ENCODE measurements at regions not wholly inside any gene's neighbourhood (a gene's known extent, or its start where the extent isn't known, plus 50 kb on each side); places are given as distances from the start of the nearest gene placed in this dataset.

GRCh38 chr5:144822503-144822902, 651.8 kb downstream of the KCTD16 start:
- TF ChIP-seq CTCF (IDR thresholded peaks at IDR 0.05) (no peak), POLR2A (IDR thresholded peaks at IDR 0.05) (no peak)
- no peaks in the 10 kb centered on the region for H3K27me3 ChIP-seq
- no peaks in the 10 kb centered on the region for H3K4me1 ChIP-seq
- H3K36me3 ChIP-seq: no peaks in the 10 kb centered on the region
- H3K27ac ChIP-seq: no peak overlapping the region
- ATAC-seq (no peak), DNase-seq (no peak)
- peaks cover 0 to 6% (median 0%) of the 10 kb centered on the region in 12 donors for H3K9me3 ChIP-seq
- intact Hi-C loops (cut with DNase I): no loop called here
- WGBS, 4 donors: 73 to 82% (median 78%) methylated on average over 2 of the region's 2 CpGs
- H3K4me3 ChIP-seq: no peak overlapping the region

- H3K9me3 ChIP-seq: peaks cover 0 to 10% (median 0%) of the 10 kb centered on the region in 12 donors
- H3K27ac ChIP-seq: no peak overlapping the region
- TF ChIP-seq CTCF (IDR thresholded peaks at IDR 0.05): no peak
- no peak for TF ChIP-seq POLR2A (IDR thresholded peaks at IDR 0.05)
- DNase-seq: no peak
- no peaks in the 10 kb centered on the region for H3K4me1 ChIP-seq
- no peaks in the 10 kb centered on the region for H3K27me3 ChIP-seq
- intact Hi-C loops (cut with DNase I): no loop called here
- no peaks in the 10 kb centered on the region for H3K36me3 ChIP-seq
- no peak for ATAC-seq
- no peak overlapping the region for H3K4me3 ChIP-seq
These were observed 649.6 kb downstream of the KCTD16 start for GRCh38 chr5:144820278-144820677.

DNA sequence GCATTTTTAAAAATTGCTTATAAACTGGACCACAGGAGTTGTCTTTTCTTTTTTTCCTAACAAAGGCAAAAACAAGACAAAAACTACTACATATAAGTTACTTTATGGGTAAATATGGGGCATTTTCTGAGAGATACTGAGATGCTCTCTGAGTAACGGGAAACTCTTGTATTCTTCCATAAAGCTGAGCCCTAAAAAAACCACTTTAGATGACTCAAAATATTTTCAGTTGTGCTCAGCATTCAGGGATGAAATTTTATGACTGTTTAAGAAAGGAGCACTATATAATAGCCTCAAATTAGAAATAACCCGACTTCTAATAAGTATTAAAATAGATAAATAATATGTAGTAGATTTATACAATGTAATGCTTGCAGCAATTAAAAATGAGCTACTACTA, 644.5 kb downstream of the KCTD16 start:
- WGBS, 4 donors: 50 to 61% (median 52%) methylated on average over 2 of the region's 2 CpGs

GRCh38 chr5:144812763-144813162, 642.1 kb downstream of the KCTD16 start:
- no peak for TF ChIP-seq POLR2A (IDR thresholded peaks at IDR 0.05)
- no peak for TF ChIP-seq CTCF (IDR thresholded peaks at IDR 0.05)
- Histone ChIP-seq H3K27me3 (no peaks in the 10 kb centered on the region), H3K36me3 (no peaks in the 10 kb centered on the region), H3K27ac (no peak overlapping the region), H3K4me1 (no peaks in the 10 kb centered on the region), H3K4me3 (no peak overlapping the region), H3K9me3 (peaks cover 0 to 10% (median 0%) of the 10 kb centered on the region in 12 donors)
- DNase-seq (no peak), ATAC-seq (no peak)
- intact Hi-C loops (cut with DNase I): no loop called here
- 62 to 70% (median 64%) methylated on average over 2 of the region's 2 CpGs for WGBS, 4 donors

More for the DNA sequence above, 644.5 kb downstream of the KCTD16 start:
- TF ChIP-seq POLR2A (IDR thresholded peaks at IDR 0.05): no peak
- no peak for TF ChIP-seq CTCF (IDR thresholded peaks at IDR 0.05)
- intact Hi-C loops (cut with DNase I): no loop called here
- H3K27ac ChIP-seq: no peak overlapping the region
- H3K4me1 ChIP-seq: no peaks in the 10 kb centered on the region
- peaks cover 0 to 10% (median 0%) of the 10 kb centered on the region in 12 donors for H3K9me3 ChIP-seq
- DNase-seq: no peak
- H3K4me3 ChIP-seq: no peak overlapping the region
- H3K36me3 ChIP-seq: no peaks in the 10 kb centered on the region
- no peak for ATAC-seq
- H3K27me3 ChIP-seq: no peaks in the 10 kb centered on the region

All from heart left ventricle (tissue), 16 donors.